Ishikawa (cell line): ENCODE measurements at regions not wholly inside any gene's neighbourhood (a gene's known extent, or its start where the extent isn't known, plus 50 kb on each side); places are given as distances from the start of the nearest gene placed in this dataset.

Experiments
- CREB1 ChIP-seq: IDR thresholded peaks from 2 replicates; pipeline ENCODE4 v1.6.1; 2012; ENCODE audit warnings: low read depth
- FOXM1 ChIP-seq: IDR thresholded peaks from 2 replicates; pipeline ENCODE4 v1.6.1; 2012; ENCODE audit warnings: low read depth, borderline replicate concordance
- MAX ChIP-seq: IDR thresholded peaks from 2 replicates; pipeline ENCODE4 v1.6.1; 2012
- NFIC ChIP-seq: IDR thresholded peaks from 2 replicates; pipeline ENCODE4 v1.6.1; 2012
- RAD21 ChIP-seq: IDR thresholded peaks from 2 replicates; pipeline ENCODE4 v1.6.1; 2012; ENCODE audit warnings: low read depth
- REST ChIP-seq: IDR thresholded peaks from 2 replicates; pipeline ENCODE4 v1.6.1; 2012; ENCODE audit warnings: low read depth, mild to moderate bottlenecking
- TAF1 ChIP-seq: IDR thresholded peaks from 2 replicates; pipeline ENCODE4 v1.6.1; 2012; ENCODE audit warnings: low read depth, mild to moderate bottlenecking
- TEAD4 ChIP-seq: IDR thresholded peaks from 2 replicates; pipeline ENCODE4 v1.6.1; 2012
- USF1 ChIP-seq: IDR thresholded peaks from 2 replicates; pipeline ENCODE4 v1.6.1; 2012
- YY1 ChIP-seq: IDR thresholded peaks from 2 replicates; pipeline ENCODE4 v1.6.1; 2012; ENCODE audit warnings: low read depth
- ZBTB7A ChIP-seq: IDR thresholded peaks from 2 replicates; pipeline ENCODE4 v1.6.1; 2012; ENCODE audit warnings: low read depth

GRCh38 chr7:136104269-136104603 is 127.1 kb upstream of the MTPN start:
- TF ChIP-seq ZBTB7A (no peak), CREB1 (no peak), TAF1 (no peak), RAD21 (no peak), YY1 (no peak), MAX (no peak), REST (no peak), NFIC (no peak), TEAD4 (no peak), FOXM1 (no peak), USF1 (no peak)
